ENCODE measurements at regions not wholly inside any gene's neighbourhood (a gene's known extent, or its start where the extent isn't known, plus 50 kb on each side); places are given as distances from the start of the nearest gene placed in this dataset.

- Histone ChIP-seq H3K27ac (ENCODE audit: low read depth, low read length) (no peak overlapping the region), H3K27me3 (ENCODE audit: control insufficient read depth in 3 of 3, insufficient read depth in 3 of 3, low read length in 3 of 3) (no peaks in the 10 kb centered on the region), H3K4me1 (ENCODE audit: control insufficient read depth in 3 of 3, insufficient read depth in 3 of 3, low read length in 3 of 3) (no peaks in the 10 kb centered on the region), H3K36me3 (ENCODE audit: control insufficient read depth in 3 of 3, insufficient read depth in 3 of 3, low read length in 3 of 3) (no peaks in the 10 kb centered on the region), H3K4me3 (ENCODE audit: low read length in 3 of 3) (no peak overlapping the region), H3K9ac (ENCODE audit: low read depth in 1 of 3, low read length in 3 of 3) (no peak overlapping the region), H3K9me3 (ENCODE audit: control insufficient read depth in 3 of 3, low read length in 3 of 3) (no peaks in the 10 kb centered on the region)
These were observed 1420.4 kb upstream of the TENM4 start for GRCh38 chr11:80861193-80861592.

GRCh38 chr11:80860632-80861031 is 1419.8 kb upstream of the TENM4 start:
- Histone ChIP-seq H3K4me1 (ENCODE audit: control insufficient read depth in 3 of 3, insufficient read depth in 3 of 3, low read length in 3 of 3) (no peaks in the 10 kb centered on the region), H3K4me3 (ENCODE audit: low read length in 3 of 3) (no peak overlapping the region), H3K27me3 (ENCODE audit: control insufficient read depth in 3 of 3, insufficient read depth in 3 of 3, low read length in 3 of 3) (no peaks in the 10 kb centered on the region), H3K27ac (ENCODE audit: low read depth, low read length) (no peak overlapping the region), H3K36me3 (ENCODE audit: control insufficient read depth in 3 of 3, insufficient read depth in 3 of 3, low read length in 3 of 3) (no peaks in the 10 kb centered on the region), H3K9ac (ENCODE audit: low read depth in 1 of 3, low read length in 3 of 3) (no peak overlapping the region), H3K9me3 (ENCODE audit: control insufficient read depth in 3 of 3, low read length in 3 of 3) (no peaks in the 10 kb centered on the region)

DNA sequence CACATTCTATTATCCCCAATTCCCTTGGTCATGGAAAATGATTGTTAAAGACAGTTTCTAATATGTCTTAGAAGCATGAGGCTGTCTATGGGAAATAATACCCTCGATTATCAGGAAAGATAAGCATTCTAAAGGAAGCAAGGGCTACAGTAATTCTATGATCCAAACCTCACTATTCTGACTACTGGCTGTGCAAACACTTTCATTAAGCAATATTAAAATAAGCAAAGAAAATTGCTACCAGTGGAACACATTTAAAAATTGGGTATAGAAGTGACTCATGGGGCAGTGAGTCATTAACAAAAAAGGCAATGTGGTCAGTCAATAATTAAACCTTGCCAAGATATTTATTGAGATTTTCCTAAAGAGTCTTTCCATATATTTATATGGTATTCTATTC is 1415.2 kb upstream of the TENM4 start:
- H3K9ac ChIP-seq (ENCODE audit: low read depth in 1 of 3, low read length in 3 of 3), result no peak overlapping the region
- no peaks in the 10 kb centered on the region for H3K9me3 ChIP-seq (ENCODE audit: control insufficient read depth in 3 of 3, low read length in 3 of 3)
- H3K27me3 ChIP-seq (ENCODE audit: control insufficient read depth in 3 of 3, insufficient read depth in 3 of 3, low read length in 3 of 3), result no peaks in the 10 kb centered on the region
- no peak overlapping the region for H3K27ac ChIP-seq (ENCODE audit: low read depth, low read length)
- no peak overlapping the region for H3K4me3 ChIP-seq (ENCODE audit: low read length in 3 of 3)
- H3K36me3 ChIP-seq (ENCODE audit: control insufficient read depth in 3 of 3, insufficient read depth in 3 of 3, low read length in 3 of 3), result no peaks in the 10 kb centered on the region
- no peaks in the 10 kb centered on the region for H3K4me1 ChIP-seq (ENCODE audit: control insufficient read depth in 3 of 3, insufficient read depth in 3 of 3, low read length in 3 of 3)

GRCh38 chr11:80855426-80855825 is 1414.6 kb upstream of the TENM4 start:
- Histone ChIP-seq H3K4me1 (ENCODE audit: control insufficient read depth in 3 of 3, insufficient read depth in 3 of 3, low read length in 3 of 3) (no peaks in the 10 kb centered on the region), H3K9ac (ENCODE audit: low read depth in 1 of 3, low read length in 3 of 3) (no peak overlapping the region), H3K9me3 (ENCODE audit: control insufficient read depth in 3 of 3, low read length in 3 of 3) (no peaks in the 10 kb centered on the region), H3K27me3 (ENCODE audit: control insufficient read depth in 3 of 3, insufficient read depth in 3 of 3, low read length in 3 of 3) (no peaks in the 10 kb centered on the region), H3K27ac (ENCODE audit: low read depth, low read length) (no peak overlapping the region), H3K36me3 (ENCODE audit: control insufficient read depth in 3 of 3, insufficient read depth in 3 of 3, low read length in 3 of 3) (no peaks in the 10 kb centered on the region), H3K4me3 (ENCODE audit: low read length in 3 of 3) (no peak overlapping the region)

DNA sequence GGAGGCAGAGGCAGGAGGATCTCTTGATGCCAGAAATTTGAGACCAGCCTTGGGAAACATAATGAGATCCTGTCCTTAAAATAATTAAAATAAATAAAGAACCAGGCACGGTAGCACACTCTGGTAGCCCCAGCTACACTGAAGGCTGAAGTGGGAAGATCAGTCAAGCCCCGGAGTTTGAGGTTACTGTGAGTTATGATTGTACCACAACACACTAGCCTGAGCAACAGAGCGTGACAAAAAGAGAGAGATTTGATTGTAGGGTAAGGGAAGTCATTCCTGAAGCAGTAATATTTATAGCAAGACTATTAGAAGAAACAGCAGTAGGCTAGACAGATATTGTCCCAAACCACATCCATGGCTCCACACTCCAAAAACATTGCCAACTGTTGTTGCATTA is 1408.4 kb upstream of the TENM4 start:
- no peaks in the 10 kb centered on the region for H3K27me3 ChIP-seq (ENCODE audit: control insufficient read depth in 3 of 3, insufficient read depth in 3 of 3, low read length in 3 of 3)
- H3K4me1 ChIP-seq (ENCODE audit: control insufficient read depth in 3 of 3, insufficient read depth in 3 of 3, low read length in 3 of 3), result no peaks in the 10 kb centered on the region
- no peak overlapping the region for H3K4me3 ChIP-seq (ENCODE audit: low read length in 3 of 3)
- H3K36me3 ChIP-seq (ENCODE audit: control insufficient read depth in 3 of 3, insufficient read depth in 3 of 3, low read length in 3 of 3), result no peaks in the 10 kb centered on the region
- H3K9ac ChIP-seq (ENCODE audit: low read depth in 1 of 3, low read length in 3 of 3), result no peak overlapping the region
- no peak overlapping the region for H3K27ac ChIP-seq (ENCODE audit: low read depth, low read length)
- H3K9me3 ChIP-seq (ENCODE audit: control insufficient read depth in 3 of 3, low read length in 3 of 3), result no peaks in the 10 kb centered on the region

DNA sequence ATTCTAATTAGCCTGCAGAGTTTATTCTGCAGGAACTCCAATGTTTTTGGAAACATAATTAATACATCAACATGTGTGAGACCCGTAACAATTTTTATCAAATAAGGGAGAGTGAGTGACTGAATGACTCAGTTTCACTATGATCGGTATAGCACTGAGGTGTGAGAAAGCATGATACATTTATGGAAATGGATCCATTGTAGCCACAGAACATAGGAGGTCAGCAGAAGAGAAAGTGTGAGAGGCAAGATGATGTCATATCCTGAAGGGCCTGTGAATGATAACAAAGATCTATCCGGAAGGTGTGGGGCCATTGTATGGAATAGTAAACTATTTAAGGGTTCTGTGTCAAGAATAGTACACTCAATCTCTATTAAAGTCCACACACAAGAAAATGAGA is 1406.1 kb upstream of the TENM4 start:
- H3K9ac ChIP-seq (ENCODE audit: low read depth in 1 of 3, low read length in 3 of 3), result no peak overlapping the region
- no peaks in the 10 kb centered on the region for H3K4me1 ChIP-seq (ENCODE audit: control insufficient read depth in 3 of 3, insufficient read depth in 3 of 3, low read length in 3 of 3)
- H3K9me3 ChIP-seq (ENCODE audit: control insufficient read depth in 3 of 3, low read length in 3 of 3), result no peaks in the 10 kb centered on the region
- H3K27me3 ChIP-seq (ENCODE audit: control insufficient read depth in 3 of 3, insufficient read depth in 3 of 3, low read length in 3 of 3), result no peaks in the 10 kb centered on the region
- no peak overlapping the region for H3K27ac ChIP-seq (ENCODE audit: low read depth, low read length)
- H3K4me3 ChIP-seq (ENCODE audit: low read length in 3 of 3), result no peak overlapping the region
- H3K36me3 ChIP-seq (ENCODE audit: control insufficient read depth in 3 of 3, insufficient read depth in 3 of 3, low read length in 3 of 3), result no peaks in the 10 kb centered on the region

DNA sequence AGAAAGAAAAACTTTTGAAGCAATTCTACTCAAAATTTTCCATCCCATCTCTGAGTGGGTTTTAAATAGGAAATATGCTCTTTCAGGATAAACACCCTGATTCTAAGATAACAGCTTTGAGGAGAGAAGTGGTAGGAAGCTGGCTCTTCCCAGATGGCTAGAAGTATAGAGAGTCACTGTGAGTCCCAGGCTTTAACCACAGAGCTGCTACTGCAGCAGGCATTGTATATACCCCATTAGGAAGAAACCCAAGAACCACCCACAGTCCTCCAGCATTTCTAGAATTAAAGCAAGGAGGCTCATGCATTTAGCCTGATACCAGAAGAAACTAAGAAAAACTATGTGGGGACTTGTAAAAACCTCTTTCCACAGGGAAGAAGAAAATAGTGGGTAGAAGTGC is 1405.6 kb upstream of the TENM4 start:
- Histone ChIP-seq H3K27me3 (ENCODE audit: control insufficient read depth in 3 of 3, insufficient read depth in 3 of 3, low read length in 3 of 3) (no peaks in the 10 kb centered on the region), H3K36me3 (ENCODE audit: control insufficient read depth in 3 of 3, insufficient read depth in 3 of 3, low read length in 3 of 3) (no peaks in the 10 kb centered on the region), H3K27ac (ENCODE audit: low read depth, low read length) (no peak overlapping the region), H3K9me3 (ENCODE audit: control insufficient read depth in 3 of 3, low read length in 3 of 3) (no peaks in the 10 kb centered on the region), H3K9ac (ENCODE audit: low read depth in 1 of 3, low read length in 3 of 3) (no peak overlapping the region), H3K4me1 (ENCODE audit: control insufficient read depth in 3 of 3, insufficient read depth in 3 of 3, low read length in 3 of 3) (no peaks in the 10 kb centered on the region), H3K4me3 (ENCODE audit: low read length in 3 of 3) (no peak overlapping the region)

DNA sequence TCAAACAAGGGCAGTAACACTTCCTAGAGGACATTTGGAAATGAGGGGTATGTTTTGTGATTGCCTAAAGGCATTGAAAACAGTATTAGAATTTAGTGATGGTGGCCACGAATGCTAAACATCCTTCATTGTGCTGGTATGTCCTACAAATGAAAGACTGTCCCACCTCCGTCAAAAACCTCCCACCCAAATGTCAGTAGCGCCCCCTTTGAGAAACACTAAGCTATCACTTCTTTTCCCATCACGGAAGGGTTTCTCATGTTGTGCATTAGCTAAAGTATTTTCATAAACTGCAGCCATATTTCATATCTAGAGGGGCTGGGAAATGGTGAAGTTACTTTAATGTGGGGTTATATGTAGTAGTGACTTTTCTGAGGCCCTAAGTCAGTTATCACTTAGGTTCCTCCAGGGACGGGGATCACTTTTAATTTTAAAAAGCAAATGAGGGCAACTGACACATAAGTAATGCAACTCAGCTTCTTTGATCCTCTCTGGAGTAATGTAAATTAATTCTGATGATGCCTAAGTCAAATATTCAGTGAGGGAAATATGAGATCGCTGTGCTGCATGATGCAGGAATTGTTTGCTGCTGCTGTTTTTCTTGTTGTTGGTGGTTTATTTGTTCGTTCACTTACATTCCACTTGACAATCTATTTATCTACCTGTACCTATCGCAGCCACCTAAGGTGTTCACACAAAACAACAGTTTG is 1403.4 kb upstream of the TENM4 start:
- Histone ChIP-seq H3K27me3 (ENCODE audit: control insufficient read depth in 3 of 3, insufficient read depth in 3 of 3, low read length in 3 of 3) (no peaks in the 10 kb centered on the region), H3K9me3 (ENCODE audit: control insufficient read depth in 3 of 3, low read length in 3 of 3) (no peaks in the 10 kb centered on the region), H3K27ac (ENCODE audit: low read depth, low read length) (no peak overlapping the region), H3K4me1 (ENCODE audit: control insufficient read depth in 3 of 3, insufficient read depth in 3 of 3, low read length in 3 of 3) (no peaks in the 10 kb centered on the region), H3K9ac (ENCODE audit: low read depth in 1 of 3, low read length in 3 of 3) (no peak overlapping the region), H3K36me3 (ENCODE audit: control insufficient read depth in 3 of 3, insufficient read depth in 3 of 3, low read length in 3 of 3) (no peaks in the 10 kb centered on the region), H3K4me3 (ENCODE audit: low read length in 3 of 3) (no peak overlapping the region)

DNA sequence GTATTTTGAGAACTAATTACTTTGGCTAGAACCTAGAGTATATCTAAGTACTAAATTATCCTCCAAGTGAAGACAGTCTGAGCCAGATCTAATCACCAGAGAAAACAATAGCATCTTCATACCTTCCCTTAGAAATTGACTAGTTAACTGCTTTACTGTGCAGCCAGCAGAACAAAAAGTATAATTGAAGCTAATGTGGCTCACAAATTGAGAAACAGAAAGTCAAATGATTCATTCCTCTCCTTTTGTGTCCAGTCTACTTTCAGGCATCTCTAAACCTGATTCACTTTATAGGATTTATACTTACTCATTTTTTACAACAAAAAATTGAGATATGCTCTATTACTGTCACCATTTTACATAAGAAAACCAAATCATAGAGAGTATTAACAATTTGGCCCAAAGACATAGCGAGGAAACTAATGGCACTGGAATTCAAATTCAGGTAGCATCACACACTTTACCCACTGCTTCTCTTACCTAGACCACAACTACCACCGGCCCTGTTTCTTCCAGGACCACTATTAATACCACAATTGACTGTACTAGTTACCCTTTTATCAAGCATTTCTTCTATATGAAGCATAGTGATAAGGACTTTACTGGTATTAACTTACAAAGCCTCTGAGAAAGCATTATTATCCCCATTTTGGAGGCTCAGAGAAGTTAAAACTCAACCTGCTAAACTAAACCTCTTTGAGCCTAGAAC is 1402.6 kb upstream of the TENM4 start:
- no peak overlapping the region for H3K9ac ChIP-seq (ENCODE audit: low read depth in 1 of 3, low read length in 3 of 3)
- H3K27me3 ChIP-seq (ENCODE audit: control insufficient read depth in 3 of 3, insufficient read depth in 3 of 3, low read length in 3 of 3), result no peaks in the 10 kb centered on the region
- H3K9me3 ChIP-seq (ENCODE audit: control insufficient read depth in 3 of 3, low read length in 3 of 3), result no peaks in the 10 kb centered on the region
- no peak overlapping the region for H3K4me3 ChIP-seq (ENCODE audit: low read length in 3 of 3)
- H3K36me3 ChIP-seq (ENCODE audit: control insufficient read depth in 3 of 3, insufficient read depth in 3 of 3, low read length in 3 of 3), result no peaks in the 10 kb centered on the region
- H3K27ac ChIP-seq (ENCODE audit: low read depth, low read length), result no peak overlapping the region
- no peaks in the 10 kb centered on the region for H3K4me1 ChIP-seq (ENCODE audit: control insufficient read depth in 3 of 3, insufficient read depth in 3 of 3, low read length in 3 of 3)

GRCh38 chr11:80842246-80842645 is 1401.4 kb upstream of the TENM4 start:
- Histone ChIP-seq H3K27ac (ENCODE audit: low read depth, low read length) (no peak overlapping the region), H3K4me3 (ENCODE audit: low read length in 3 of 3) (no peak overlapping the region), H3K9ac (ENCODE audit: low read depth in 1 of 3, low read length in 3 of 3) (no peak overlapping the region), H3K27me3 (ENCODE audit: control insufficient read depth in 3 of 3, insufficient read depth in 3 of 3, low read length in 3 of 3) (no peaks in the 10 kb centered on the region), H3K36me3 (ENCODE audit: control insufficient read depth in 3 of 3, insufficient read depth in 3 of 3, low read length in 3 of 3) (no peaks in the 10 kb centered on the region), H3K9me3 (ENCODE audit: control insufficient read depth in 3 of 3, low read length in 3 of 3) (no peaks in the 10 kb centered on the region), H3K4me1 (ENCODE audit: control insufficient read depth in 3 of 3, insufficient read depth in 3 of 3, low read length in 3 of 3) (no peaks in the 10 kb centered on the region)
